OCI-LY1 (cell line): ENCODE measurements at regions not wholly inside any gene's neighbourhood (a gene's known extent, or its start where the extent isn't known, plus 50 kb on each side); places are given as distances from the start of the nearest gene placed in this dataset.
"Not testable (repeated sequence)": the region's sequence is repeated elsewhere in the genome, so short reads cannot be mapped to it uniquely, and the experiment has no call there.

Experiments
- CTCF ChIP-seq: fragments of 200-600 bp; sonication (generic), shearing (Covaris generic); IDR thresholded peaks from 2 replicates; pipeline ENCODE4 v1.5.1; 2017; ENCODE audit warnings: mild to moderate bottlenecking, antibody characterized with exemption, low read length, moderate library complexity, mixed read lengths
- EZH2 ChIP-seq: fragments of 200-600 bp; sonication (generic), shearing (Covaris generic); IDR thresholded peaks from 2 replicates; pipeline ENCODE4 v1.8.0; 2017; ENCODE audit warnings: borderline replicate concordance, mixed run types, mild to moderate bottlenecking, antibody characterized with exemption, low read length, moderate library complexity, mixed read lengths

GRCh38 chr19:28084659-28085157 lies 1128.2 kb downstream of the UQCRFS1 start:
- TF ChIP-seq CTCF, EZH2: not testable (repeated sequence)
